ENCODE measurements at regions not wholly inside any gene's neighbourhood (a gene's known extent, or its start where the extent isn't known, plus 50 kb on each side); places are given as distances from the start of the nearest gene placed in this dataset.

DNA sequence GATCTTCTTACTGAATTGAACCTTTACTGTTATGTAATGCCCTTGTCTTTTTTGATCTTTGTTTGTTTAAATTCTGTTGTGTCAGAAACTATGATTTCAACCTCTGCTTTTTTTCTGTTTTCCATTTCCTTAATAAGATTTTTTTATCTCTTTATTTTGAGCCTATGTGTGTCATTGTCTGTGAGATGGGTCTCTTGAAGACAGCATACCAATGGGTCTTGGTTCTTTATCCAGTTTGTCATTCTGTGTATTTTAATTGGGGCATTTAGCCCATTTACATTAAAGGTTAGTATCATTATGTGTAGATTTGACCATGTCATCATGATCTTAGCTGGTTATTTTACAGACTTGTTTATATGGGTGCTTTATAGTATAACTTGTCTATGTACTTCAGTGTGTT, 1803.3 kb downstream of the SLITRK5 start:
- Histone ChIP-seq H3K4me3 (ENCODE audit: insufficient read depth, low read length) (no peak overlapping the region), H4K20me1 (ENCODE audit: insufficient read depth, low read length) (no peaks in the 10 kb centered on the region), H3K9me3 (ENCODE audit: low read depth, low read length) (peaks cover 6% of the 10 kb centered on the region), H3K27ac (ENCODE audit: low read depth, low read length) (no peak overlapping the region), H3K4me1 (ENCODE audit: insufficient read depth, low read length) (no peaks in the 10 kb centered on the region), H2AFZ (ENCODE audit: low read length) (no peak overlapping the region), H3K79me2 (ENCODE audit: insufficient read depth, low read length) (no peaks in the 10 kb centered on the region), H3K4me2 (ENCODE audit: insufficient read depth, low read length) (no peak overlapping the region), H3K27me3 (ENCODE audit: insufficient read depth, low read length) (no peaks in the 10 kb centered on the region), H3K36me3 (ENCODE audit: insufficient read depth, low read length) (no peaks in the 10 kb centered on the region)
- no peak for DNase-seq (ENCODE audit: insufficient read length, low spot score, missing footprints)
- TF ChIP-seq, protein P1, sequence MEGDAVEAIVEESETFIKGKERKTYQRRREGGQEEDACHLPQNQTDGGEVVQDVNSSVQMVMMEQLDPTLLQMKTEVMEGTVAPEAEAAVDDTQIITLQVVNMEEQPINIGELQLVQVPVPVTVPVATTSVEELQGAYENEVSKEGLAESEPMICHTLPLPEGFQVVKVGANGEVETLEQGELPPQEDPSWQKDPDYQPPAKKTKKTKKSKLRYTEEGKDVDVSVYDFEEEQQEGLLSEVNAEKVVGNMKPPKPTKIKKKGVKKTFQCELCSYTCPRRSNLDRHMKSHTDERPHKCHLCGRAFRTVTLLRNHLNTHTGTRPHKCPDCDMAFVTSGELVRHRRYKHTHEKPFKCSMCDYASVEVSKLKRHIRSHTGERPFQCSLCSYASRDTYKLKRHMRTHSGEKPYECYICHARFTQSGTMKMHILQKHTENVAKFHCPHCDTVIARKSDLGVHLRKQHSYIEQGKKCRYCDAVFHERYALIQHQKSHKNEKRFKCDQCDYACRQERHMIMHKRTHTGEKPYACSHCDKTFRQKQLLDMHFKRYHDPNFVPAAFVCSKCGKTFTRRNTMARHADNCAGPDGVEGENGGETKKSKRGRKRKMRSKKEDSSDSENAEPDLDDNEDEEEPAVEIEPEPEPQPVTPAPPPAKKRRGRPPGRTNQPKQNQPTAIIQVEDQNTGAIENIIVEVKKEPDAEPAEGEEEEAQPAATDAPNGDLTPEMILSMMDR (IDR thresholded peaks at IDR 0.05; ENCODE audit: extremely low read depth, low read depth, low read length): no peak

GRCh38 chr13:89486065-89486464, 1814.9 kb downstream of the SLITRK5 start:
- Histone ChIP-seq H3K4me2 (ENCODE audit: insufficient read depth, low read length) (no peak overlapping the region), H2AFZ (ENCODE audit: low read length) (no peak overlapping the region), H3K27ac (ENCODE audit: low read depth, low read length) (no peak overlapping the region), H3K4me1 (ENCODE audit: insufficient read depth, low read length) (no peaks in the 10 kb centered on the region), H3K36me3 (ENCODE audit: insufficient read depth, low read length) (no peaks in the 10 kb centered on the region), H4K20me1 (ENCODE audit: insufficient read depth, low read length) (no peaks in the 10 kb centered on the region), H3K9me3 (ENCODE audit: low read depth, low read length) (peaks cover 2% of the 10 kb centered on the region), H3K79me2 (ENCODE audit: insufficient read depth, low read length) (no peaks in the 10 kb centered on the region), H3K4me3 (ENCODE audit: insufficient read depth, low read length) (no peak overlapping the region), H3K27me3 (ENCODE audit: insufficient read depth, low read length) (no peaks in the 10 kb centered on the region)
- no peak for DNase-seq (ENCODE audit: insufficient read length, low spot score, missing footprints)
- TF ChIP-seq, protein P1 (IDR thresholded peaks at IDR 0.05; ENCODE audit: extremely low read depth, low read depth, low read length): no peak

- Histone ChIP-seq H3K9me3 (ENCODE audit: low read depth, low read length) (peaks cover 2% of the 10 kb centered on the region), H3K36me3 (ENCODE audit: insufficient read depth, low read length) (no peaks in the 10 kb centered on the region), H4K20me1 (ENCODE audit: insufficient read depth, low read length) (no peaks in the 10 kb centered on the region), H3K4me3 (ENCODE audit: insufficient read depth, low read length) (no peak overlapping the region), H3K27ac (ENCODE audit: low read depth, low read length) (no peak overlapping the region), H3K79me2 (ENCODE audit: insufficient read depth, low read length) (no peaks in the 10 kb centered on the region), H3K4me2 (ENCODE audit: insufficient read depth, low read length) (no peak overlapping the region), H3K27me3 (ENCODE audit: insufficient read depth, low read length) (no peaks in the 10 kb centered on the region), H2AFZ (ENCODE audit: low read length) (no peak overlapping the region), H3K4me1 (ENCODE audit: insufficient read depth, low read length) (no peaks in the 10 kb centered on the region)
- TF ChIP-seq, protein P1 (IDR thresholded peaks at IDR 0.05; ENCODE audit: extremely low read depth, low read depth, low read length): no peak
- peak; percentile 9 for DNase-seq (ENCODE audit: insufficient read length, low spot score, missing footprints)
These were observed 1815.5 kb downstream of the SLITRK5 start for GRCh38 chr13:89486709-89487108.

DNA sequence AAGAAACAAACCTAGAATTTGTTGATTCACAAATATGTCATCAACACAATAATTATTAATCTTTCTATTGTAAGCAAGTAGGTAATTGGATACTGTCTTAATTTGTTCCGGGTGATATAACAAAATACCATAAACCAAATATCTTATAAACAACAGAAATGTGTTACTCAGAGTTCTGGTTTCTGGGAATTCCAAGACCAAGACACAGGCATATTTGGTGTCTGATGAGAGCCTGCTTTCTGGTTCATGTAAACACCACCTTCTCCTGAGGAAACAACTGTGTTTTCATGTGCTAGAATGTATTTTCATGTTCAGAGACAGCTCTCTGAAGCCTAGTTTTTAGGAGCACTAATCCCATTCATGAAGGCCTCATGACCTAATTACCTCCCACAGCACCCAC, 1819.5 kb downstream of the SLITRK5 start:
- TF ChIP-seq, protein P1 (IDR thresholded peaks at IDR 0.05; ENCODE audit: extremely low read depth, low read depth, low read length): no peak
- no peaks in the 10 kb centered on the region for H3K79me2 ChIP-seq (ENCODE audit: insufficient read depth, low read length)
- H3K4me1 ChIP-seq (ENCODE audit: insufficient read depth, low read length): no peaks in the 10 kb centered on the region
- no peak overlapping the region for H3K4me3 ChIP-seq (ENCODE audit: insufficient read depth, low read length)
- no peak overlapping the region for H2AFZ ChIP-seq (ENCODE audit: low read length)
- H3K9me3 ChIP-seq (ENCODE audit: low read depth, low read length): no peaks in the 10 kb centered on the region
- H3K4me2 ChIP-seq (ENCODE audit: insufficient read depth, low read length): no peak overlapping the region
- no peaks in the 10 kb centered on the region for H3K27me3 ChIP-seq (ENCODE audit: insufficient read depth, low read length)
- no peaks in the 10 kb centered on the region for H3K36me3 ChIP-seq (ENCODE audit: insufficient read depth, low read length)
- no peak for DNase-seq (ENCODE audit: insufficient read length, low spot score, missing footprints)
- no peaks in the 10 kb centered on the region for H4K20me1 ChIP-seq (ENCODE audit: insufficient read depth, low read length)
- no peak overlapping the region for H3K27ac ChIP-seq (ENCODE audit: low read depth, low read length)

All from osteoblast (primary cell).